ENCODE measurements at regions not wholly inside any gene's neighbourhood (a gene's known extent, or its start where the extent isn't known, plus 50 kb on each side); places are given as distances from the start of the nearest gene placed in this dataset.

DNA sequence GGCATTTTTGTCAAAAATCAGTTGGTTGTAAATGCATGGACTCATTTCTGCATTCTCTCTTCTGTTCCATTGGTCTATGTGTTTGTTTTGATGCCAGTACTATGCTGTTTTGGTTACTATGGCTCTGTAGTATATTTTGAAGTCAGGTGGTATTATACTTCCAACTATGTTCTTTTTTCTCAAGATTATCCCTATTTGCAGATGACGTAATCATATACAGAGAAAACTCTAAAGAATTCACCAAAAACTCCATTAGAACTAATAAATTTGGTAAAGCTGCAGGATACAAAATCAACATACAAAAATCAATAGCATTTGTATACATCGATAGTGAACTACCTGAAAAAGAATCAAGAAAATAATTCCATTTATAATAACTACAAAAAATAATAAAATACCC lies 253.1 kb upstream of the NEGR1 start:
- DNase-seq (ENCODE audit: low read depth, low spot score): no peak

DNA sequence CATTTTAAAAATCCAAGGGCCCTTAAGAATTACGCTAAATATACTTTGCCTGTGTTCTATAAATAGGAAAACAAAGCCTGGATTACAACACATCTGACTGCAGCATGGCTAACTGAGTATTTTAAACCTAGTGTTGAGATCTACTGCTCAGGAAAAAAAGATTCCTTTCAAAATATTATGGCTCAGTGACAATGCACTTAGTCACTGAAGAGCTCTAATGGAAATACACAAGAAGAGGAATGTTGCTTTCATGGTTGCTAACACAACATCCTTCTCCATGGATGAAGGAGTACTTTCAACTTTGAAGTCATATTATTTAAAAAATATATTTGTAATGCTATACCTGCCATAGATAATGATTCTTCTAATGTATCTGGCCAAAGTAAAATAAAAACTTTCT lies 248.3 kb upstream of the NEGR1 start:
- DNase-seq (ENCODE audit: low read depth, low spot score): no peak

DNA sequence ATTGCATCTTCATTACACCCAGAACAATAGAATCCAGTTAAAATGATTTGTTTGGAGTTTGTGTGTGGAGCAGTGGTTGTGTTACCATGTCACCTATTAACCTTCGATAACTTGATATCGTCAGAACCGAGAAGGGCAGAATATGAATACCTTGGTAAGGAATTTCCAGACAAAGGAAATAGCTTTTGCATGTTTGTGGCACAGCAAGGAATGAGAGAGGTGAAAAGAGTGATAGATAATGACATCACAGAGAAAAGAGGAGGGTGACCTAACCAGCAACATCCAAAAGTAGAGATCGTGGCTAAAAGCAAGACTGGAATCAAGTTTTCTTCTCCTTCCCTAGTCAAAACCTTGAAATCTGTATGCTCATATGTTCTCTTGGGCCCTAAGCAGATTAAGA lies 244.6 kb upstream of the NEGR1 start:
- DNase-seq (ENCODE audit: low read depth, low spot score): no peak

DNA sequence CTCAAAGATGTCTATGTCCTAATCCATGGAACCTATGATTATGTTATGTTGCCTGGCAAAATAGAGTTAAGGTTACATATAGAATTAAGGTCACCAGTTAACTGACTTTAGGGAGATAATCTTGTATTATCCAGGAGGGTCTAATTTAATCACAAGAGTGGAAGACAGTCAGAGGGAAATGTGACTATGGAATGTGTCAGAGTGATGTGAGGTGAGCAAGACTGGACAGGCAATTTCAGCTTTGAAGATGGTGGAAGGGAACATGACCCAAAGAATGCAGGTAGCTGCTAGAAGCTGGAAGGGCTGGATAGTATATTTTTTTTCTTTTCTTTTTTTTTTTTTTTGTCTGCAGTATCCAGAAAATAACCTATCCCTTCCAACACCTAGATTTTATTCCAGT lies 241.7 kb upstream of the NEGR1 start:
- no peak for DNase-seq (ENCODE audit: low read depth, low spot score)

DNA sequence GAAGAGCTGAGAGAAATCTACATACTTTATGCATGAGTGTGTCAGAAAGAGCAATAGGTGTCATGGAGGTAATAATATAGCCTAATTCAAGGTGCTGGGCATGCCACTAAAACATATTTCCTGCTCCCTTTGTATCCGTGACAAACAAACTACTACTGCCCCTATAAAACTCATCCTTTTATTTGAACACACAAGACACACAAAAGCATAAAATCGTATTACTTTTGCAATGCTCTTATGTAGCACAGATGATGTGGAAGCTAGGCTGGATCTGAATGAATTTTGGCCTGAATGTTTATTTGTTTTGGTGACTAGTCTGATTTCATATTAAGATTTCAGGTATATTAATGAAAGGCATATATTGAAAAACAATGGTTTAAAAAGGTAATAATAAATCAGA lies 239.3 kb upstream of the NEGR1 start:
- DNase-seq (ENCODE audit: low read depth, low spot score): no peak

DNA sequence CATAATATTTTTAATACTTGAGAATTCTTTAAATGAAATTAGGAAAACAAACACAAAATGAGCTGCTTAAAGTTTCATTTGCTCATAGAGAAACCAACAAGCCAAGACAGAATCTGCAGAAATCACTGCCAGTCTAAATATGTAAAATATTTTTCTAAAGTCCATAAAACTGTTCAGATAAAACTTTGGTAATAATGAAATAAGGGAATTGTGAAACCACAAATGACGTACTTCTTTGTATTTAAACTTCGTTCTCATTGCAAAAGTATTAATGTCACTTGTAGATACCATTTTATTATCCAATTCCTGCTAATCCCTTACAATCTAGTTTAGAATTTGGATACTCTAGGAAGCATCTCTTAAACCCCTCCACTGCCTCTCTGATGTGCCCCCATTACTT lies 234.5 kb upstream of the NEGR1 start:
- no peak for DNase-seq (ENCODE audit: low read depth, low spot score)

DNA sequence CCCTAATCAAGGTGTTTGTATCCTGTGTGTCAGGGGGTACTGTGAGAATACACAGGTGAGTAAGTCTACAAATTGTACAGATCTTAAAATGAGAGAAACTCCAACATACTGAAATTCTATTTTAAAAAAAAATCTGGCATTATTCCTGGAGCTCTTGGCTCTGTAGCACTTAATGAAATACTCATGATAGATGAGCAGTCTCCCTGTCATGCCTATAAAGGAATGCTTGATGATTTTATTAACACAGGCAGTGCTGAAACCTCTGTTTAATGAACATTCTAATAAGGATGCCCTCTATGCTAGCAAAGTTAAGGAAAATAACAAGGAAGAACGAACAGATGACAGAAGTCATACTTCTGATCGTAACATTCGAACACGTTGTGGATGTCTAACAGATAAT lies 233.9 kb upstream of the NEGR1 start:
- no peak for DNase-seq (ENCODE audit: low read depth, low spot score)

DNA sequence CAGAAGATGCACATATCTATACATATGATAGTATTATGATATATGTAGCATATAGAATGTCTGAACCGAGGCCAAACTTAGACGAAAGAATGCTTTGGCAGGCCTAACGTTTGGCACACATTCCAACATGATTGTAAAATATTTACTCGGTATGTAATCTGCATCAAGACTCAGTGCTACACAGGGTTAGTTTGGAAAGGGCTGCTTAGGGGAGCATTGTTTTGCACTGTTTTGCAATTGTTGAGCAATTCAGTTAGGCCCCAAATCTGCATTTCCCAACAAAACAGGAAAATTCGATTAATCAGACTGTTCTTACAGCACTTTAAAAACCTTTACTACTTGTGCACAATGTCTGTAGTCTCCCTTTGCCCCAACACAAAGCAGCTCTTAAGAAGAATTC lies 216.0 kb upstream of the NEGR1 start:
- DNase-seq (ENCODE audit: low read depth, low spot score): no peak

DNA sequence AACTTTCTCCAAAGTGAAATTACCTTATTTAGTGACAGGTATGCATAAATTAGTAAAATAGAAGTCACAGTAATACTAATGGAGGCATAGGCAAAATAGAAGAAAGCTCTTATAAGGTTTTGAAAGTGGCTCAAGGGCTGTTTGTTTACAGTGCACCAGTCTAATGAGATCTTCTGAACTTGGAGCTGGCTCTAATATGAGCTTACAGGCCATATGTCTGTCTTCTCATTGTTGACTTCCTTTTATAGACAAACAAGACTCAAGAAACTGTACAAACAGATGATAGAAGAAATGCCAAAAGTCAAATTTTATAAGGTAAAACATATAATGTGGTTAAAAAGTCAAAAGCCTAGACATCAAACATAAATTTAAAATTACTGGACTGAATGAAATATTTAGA lies 207.5 kb upstream of the NEGR1 start:
- no peak for DNase-seq (ENCODE audit: low read depth, low spot score)

DNA sequence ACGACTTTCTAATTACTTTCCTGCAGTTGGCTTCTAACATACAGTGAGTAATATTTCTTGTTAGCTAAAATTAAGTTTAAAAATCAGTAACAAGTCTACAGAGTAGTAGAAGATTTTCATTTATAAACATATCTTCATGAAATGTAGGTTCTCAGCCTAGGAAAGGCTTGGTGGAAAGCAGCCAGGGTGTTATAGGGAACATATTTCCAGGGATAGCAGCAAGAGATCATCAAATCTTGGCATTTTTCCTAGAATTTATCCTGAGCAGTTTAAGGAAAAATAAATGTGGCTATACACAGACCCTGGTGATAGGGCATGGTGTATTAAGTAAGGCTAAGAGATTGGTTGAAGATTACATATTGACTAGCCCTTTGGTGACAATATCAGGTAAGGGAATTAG lies 203.5 kb upstream of the NEGR1 start:
- DNase-seq (ENCODE audit: low read depth, low spot score): no peak

DNA sequence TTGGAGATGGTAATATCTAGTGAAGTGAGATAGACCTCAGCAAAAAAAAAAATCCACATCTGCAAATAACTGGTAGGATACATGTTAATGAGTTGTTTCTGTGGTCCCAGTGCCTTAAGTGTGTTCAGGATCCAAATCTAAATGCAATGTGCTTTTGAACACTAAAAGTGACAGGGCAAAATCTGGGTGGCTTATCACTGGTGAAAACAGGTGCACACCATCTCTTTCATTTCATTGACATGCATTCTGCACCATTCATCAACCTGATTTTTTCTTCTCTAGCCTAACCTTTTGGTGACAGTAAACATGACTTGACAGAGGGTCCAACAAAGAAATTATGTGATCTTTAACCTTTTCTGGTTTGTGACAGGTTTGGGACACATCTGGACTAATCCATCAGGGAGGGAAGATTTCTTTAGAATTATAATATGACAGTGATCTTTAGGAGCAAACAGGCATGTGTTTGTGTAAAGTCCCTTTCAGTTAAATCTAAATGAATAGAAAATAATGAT lies 201.6 kb upstream of the NEGR1 start:
- no peak for DNase-seq (ENCODE audit: low read depth, low spot score)

DNA sequence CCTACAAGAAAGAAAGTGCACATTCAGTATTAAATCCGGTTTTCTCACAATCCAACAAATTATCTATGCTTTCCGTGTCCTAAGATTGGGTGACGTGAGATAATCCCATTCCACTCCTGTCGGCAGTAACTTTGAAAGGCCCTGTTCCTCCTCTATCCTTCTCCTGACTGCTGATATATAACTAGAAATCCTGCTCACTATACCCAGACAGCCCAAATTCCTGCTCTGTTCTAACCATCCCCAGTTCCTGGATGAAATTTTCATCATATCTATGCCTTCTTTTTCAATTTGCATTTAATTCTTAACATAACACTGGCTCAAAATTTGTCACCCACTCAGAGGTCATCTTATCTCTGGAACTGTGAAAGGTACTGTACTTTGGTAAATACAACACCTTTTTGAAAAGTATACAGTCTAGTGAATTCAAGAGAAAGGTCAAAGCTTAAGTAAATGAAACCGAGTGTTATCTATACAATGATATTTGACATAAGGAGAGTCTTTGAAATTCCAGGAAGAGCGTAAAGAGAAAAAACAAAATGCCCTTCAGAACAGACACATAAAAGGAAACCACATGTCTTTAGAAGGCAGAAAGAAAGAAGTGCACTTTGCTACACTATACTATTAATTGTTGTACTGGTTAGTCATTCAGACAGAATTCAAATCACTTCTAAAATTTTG lies 200.5 kb upstream of the NEGR1 start:
- DNase-seq (ENCODE audit: low read depth, low spot score): no peak

DNA sequence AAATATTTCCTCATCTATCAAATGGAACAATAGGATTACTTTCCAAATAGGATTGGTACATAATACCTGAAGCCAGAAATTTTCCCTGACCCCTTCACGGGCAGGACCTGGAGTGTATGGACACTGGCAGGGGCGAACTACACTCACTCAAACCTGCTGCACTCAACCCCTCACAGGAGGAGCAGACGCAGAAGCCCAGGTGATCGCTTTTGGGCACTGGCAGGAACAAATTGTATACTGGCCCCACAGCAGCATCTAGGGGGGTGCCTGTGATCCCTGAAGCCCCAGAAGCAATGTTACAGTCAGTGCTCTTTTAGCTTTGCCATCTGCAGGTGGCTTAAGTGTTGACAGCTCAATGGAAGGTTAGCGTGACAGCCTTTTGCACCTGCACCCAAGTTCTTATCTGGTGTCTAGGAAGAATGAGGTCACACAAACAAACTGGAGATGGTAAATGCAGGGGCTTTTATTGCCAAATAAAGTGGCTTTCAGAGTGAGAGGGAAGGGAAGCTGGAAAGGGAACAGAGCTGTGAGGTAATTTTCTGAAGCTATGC lies 199.2 kb upstream of the NEGR1 start:
- DNase-seq (ENCODE audit: low read depth, low spot score): no peak

DNA sequence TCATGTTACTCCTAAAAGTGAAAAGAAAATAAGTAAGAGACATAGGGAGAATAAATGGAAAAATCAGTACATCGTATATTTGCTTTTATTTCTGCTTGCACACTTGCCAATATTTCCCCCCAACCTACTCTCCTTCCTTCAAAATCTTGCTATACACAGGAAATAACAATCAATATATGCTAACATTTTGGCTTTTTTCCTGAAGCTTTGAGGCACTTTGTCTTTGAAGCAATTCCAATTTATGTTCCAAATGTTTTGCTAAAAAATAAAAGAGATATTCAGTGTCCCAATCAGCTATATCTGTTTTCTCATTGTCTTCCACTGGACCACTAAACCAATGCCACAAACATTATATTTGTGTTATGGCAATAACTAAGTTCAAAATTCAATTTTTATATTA lies 184.0 kb upstream of the NEGR1 start:
- no peak for DNase-seq (ENCODE audit: low read depth, low spot score)

DNA sequence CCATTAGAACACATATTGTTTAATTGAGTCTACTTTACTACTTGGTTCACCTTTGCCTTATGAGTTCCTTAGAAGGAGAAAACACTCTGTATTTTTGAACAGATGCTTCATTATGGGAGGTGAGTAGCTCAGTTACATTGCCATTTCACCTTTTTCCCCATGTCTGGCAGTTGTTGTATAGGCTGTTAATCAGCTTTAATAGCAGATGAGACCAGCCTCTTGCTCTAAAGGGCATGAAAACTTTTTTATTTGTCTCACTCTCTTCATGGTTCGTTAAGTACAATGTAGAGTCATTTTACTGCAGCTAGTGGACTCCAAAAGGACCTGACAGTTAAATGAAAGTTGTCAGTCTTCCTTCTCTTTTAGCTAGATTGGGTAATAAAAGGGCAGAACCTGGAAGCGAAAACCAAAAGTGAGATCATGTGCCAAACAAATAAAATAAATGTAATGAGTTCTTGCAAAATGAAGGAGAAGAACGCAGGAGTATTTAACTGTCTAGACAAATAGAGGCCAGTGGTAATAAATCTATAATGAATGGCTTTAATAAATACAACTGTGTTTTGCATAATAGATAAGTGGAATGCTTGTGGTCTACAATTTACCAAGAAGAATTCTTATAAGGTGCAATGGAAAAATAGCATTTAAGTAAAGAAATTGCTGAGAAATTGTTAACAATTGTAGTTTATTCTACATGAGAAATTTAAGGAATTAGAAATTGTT lies 180.0 kb upstream of the NEGR1 start:
- DNase-seq (ENCODE audit: low read depth, low spot score): no peak

DNA sequence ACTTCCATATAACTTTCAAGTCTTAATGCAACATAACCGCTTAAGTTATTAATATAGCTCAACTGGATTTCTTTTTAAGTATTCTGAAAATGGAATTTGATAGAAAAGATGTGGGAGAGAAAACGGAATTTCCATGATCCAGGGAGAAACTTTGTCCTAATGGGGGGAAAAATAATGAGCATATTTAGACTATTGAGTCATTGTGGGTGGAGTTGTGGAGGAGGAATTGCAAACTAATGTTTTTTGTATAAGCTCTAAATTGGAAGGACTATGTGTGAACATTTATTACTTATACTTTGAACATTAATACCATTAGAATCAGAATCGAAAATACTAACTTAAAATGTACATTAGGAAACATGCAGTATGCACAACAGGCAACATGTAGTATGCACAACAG lies 159.9 kb upstream of the NEGR1 start:
- DNase-seq (ENCODE audit: low read depth, low spot score): no peak

DNA sequence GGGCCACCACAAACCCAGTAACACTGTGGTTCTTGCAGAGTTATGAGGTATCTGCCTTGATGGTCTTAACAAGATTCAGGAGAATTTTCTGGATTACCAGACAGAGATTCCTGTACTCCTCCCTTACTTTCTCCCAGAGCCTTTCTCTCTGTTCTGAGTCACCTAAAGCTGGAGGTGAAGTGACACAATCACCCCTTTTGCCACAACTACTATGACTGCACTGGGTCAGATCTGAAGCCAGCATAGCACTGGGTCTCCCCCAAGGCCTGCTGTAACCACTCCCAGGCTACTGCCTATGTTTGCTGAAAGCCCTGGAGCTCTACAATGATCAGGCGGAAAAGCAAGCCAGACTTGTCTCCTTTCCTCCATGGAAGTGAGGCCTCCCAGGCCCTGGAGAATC lies 156.7 kb upstream of the NEGR1 start:
- DNase-seq (ENCODE audit: low read depth, low spot score): no peak

DNA sequence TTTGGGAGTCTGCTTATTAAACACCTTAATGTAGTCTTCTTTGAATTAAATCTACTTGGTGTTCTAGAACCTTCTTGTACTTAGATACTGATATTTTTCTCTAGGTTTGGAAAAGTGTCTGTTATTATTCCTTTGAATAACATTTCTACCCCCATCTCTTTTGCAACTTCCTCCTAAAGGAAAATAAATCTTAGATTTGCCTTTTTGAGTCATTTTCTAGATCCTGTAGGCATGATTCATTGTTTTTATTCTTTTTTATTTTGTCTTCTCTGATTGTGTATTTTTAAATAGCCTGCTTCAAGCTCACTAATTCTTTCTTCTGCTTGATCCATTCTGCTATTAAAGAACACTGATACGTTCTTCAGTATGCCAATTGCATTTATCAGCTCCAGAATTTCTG lies 155.9 kb upstream of the NEGR1 start:
- DNase-seq (ENCODE audit: low read depth, low spot score): no peak

DNA sequence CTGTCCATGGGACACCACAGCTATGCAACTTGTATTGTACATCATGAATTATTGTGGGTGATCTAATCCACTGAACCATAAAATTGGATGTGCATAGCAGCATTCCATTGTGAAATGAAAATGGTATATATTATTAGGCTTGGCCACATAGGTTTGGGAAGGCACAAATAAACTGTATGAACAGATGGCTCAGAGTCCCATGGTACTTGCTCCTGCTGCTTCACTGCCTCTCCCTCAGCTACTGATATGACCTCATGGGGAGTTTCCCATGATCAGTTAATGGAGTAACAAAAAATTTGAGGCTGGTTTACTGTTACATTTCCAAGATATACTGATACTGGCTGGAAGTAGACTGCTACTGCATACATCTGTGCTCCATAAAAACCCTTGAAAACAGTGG lies 152.7 kb upstream of the NEGR1 start:
- no peak for DNase-seq (ENCODE audit: low read depth, low spot score)

DNA sequence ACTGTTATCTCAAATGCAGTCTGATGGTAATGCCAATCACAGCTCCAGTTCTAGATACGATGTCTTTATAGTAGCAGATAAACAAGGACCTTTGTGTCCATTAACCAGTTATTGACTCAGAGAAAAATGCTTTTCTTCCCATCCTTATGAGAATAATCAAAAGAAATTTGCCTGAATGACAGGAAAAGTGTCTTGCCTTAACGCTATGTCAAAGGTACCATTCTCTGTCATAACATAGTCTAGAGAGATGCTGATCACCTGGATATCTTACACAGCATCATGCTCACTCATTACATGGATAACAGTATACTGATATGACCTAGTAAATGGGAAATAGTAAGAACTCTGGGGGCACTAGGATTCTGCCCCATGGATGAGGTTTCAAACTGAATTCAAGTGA lies 151.7 kb upstream of the NEGR1 start:
- DNase-seq (ENCODE audit: low read depth, low spot score): no peak

DNA sequence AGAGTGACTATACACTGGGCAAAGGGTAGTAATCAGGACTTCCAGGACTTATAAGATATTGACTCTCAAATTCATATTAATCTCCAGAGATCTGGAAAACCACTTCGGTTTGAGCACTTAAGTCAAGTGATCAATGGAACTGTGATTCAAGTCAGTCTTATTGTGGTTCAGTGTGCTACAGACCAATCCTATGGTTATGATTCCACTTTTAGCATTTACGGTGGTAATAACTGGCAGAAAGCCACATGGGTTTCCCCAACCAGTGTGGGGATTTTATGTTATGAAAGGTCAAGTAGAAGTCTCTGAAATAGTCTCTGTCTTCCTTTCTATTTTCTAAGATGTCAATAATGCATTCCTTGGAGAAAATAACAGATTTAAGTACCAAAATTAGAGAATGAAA lies 151.3 kb upstream of the NEGR1 start:
- DNase-seq (ENCODE audit: low read depth, low spot score): no peak

DNA sequence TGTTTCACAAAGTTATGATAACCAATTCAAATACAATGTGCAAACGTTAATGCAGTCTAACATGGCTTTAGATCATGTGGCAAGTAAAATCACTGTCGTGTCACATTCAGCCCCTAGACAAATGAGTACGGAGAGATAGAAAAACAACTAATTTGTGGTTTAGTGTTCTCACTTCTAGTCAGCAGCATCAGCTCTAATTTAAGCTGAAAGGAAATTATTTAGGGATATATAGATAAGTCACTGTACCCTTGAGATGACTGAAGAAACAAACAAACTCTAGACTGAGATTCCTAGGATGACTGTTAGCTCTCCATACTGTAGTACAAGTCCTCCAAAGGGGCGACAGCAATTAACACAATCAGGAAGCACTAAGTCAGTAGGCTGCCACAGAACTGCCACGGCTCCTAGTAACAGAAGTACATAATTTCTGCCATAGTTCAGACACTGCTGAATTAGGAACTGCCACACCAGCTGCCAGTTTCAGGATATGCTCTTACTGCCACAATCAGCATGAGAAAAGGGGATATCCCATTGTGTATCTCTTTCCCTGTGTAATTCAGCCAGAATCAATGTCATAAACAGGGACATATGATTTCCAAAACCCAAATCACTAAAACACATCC lies 150.4 kb upstream of the NEGR1 start:
- DNase-seq (ENCODE audit: low read depth, low spot score): no peak

DNA sequence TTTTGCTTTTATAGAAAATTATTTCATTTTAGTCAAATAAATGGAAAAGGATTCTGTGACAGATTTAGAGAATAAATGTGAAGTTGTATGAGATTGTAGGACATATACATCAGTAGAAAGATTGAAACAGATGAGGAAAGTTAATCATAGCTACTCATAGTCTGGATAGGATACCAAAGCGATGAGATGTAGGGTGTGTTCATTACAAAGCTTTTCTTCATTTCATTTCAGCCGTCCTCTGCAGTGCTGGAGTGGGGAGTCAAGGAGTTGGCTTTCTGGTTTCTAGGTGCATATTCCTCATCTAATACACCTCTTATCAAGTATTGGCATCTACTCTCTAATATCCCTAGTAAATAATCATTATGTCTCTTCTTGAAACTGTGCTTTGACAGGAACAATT lies 149.5 kb upstream of the NEGR1 start:
- no peak for DNase-seq (ENCODE audit: low read depth, low spot score)
